ENCODE measurements at regions not wholly inside any gene's neighbourhood (a gene's known extent, or its start where the extent isn't known, plus 50 kb on each side); places are given as distances from the start of the nearest gene placed in this dataset.
A peak's percentile ranks its signal among the peaks of the same experiment; 100 is the strongest.

- Histone ChIP-seq H3K4me1 (no peaks in the 10 kb centered on the region), H3K4me3 (no peak overlapping the region), H3K27me3 (ENCODE audit: low read depth) (no peaks in the 10 kb centered on the region), H3K9me3 (no peaks in the 10 kb centered on the region), H3K36me3 (replicated peaks) (no peaks in the 10 kb centered on the region)
- in situ Hi-C loops (cut with MboI; ENCODE audit: low sequenced_read_pairs) = no loop called here
- DNase-seq (ENCODE audit: low spot score in 2 of 2) = no peak
These were observed 332.9 kb upstream of the PRDM1 start for GRCh38 chr6:105753207-105753606.

- DNase-seq (ENCODE audit: low spot score in 2 of 2) = no peak
- Histone ChIP-seq H3K4me1 (peaks cover 4% of the 10 kb centered on the region), H3K9me3 (no peaks in the 10 kb centered on the region), H3K27me3 (ENCODE audit: low read depth) (no peaks in the 10 kb centered on the region), H3K36me3 (replicated peaks) (no peaks in the 10 kb centered on the region), H3K4me3 (no peak overlapping the region)
- in situ Hi-C loops (cut with MboI; ENCODE audit: low sequenced_read_pairs) = no loop called here
These were observed 336.0 kb upstream of the PRDM1 start for GRCh38 chr6:105750089-105750488.

GRCh38 chr6:105748737-105749161 is 337.4 kb upstream of the PRDM1 start:
- DNase-seq (ENCODE audit: low spot score in 2 of 2) = no peak
- Histone ChIP-seq H3K9me3 (no peaks in the 10 kb centered on the region), H3K4me1 (peaks cover 4% of the 10 kb centered on the region), H3K4me3 (no peak overlapping the region), H3K36me3 (replicated peaks) (no peaks in the 10 kb centered on the region), H3K27me3 (ENCODE audit: low read depth) (no peaks in the 10 kb centered on the region)
- in situ Hi-C loops (cut with MboI; ENCODE audit: low sequenced_read_pairs) = no loop called here

- Histone ChIP-seq H3K4me3 (no peak overlapping the region), H3K27me3 (ENCODE audit: low read depth) (no peaks in the 10 kb centered on the region), H3K9me3 (no peaks in the 10 kb centered on the region), H3K4me1 (peaks cover 4% of the 10 kb centered on the region), H3K36me3 (replicated peaks) (no peaks in the 10 kb centered on the region)
- in situ Hi-C loops (cut with MboI; ENCODE audit: low sequenced_read_pairs) = no loop called here
- no peak for DNase-seq (ENCODE audit: low spot score in 2 of 2)
These were observed 338.2 kb upstream of the PRDM1 start for GRCh38 chr6:105747823-105748405.

- in situ Hi-C loops (cut with MboI; ENCODE audit: low sequenced_read_pairs) = no loop called here
- no peak for DNase-seq (ENCODE audit: low spot score in 2 of 2)
These were observed 339.6 kb upstream of the PRDM1 start for GRCh38 chr6:105746509-105746908.

GRCh38 chr6:105746130-105746505 is 340.0 kb upstream of the PRDM1 start:
- no peaks in the 10 kb centered on the region for H3K36me3 ChIP-seq (replicated peaks)
- DNase-seq (ENCODE audit: low spot score in 2 of 2) = no peak
- no peaks in the 10 kb centered on the region for H3K27me3 ChIP-seq (ENCODE audit: low read depth)
- in situ Hi-C loops (cut with MboI; ENCODE audit: low sequenced_read_pairs) = no loop called here
- no peaks in the 10 kb centered on the region for H3K9me3 ChIP-seq
- H3K4me1 ChIP-seq = peaks cover 4% of the 10 kb centered on the region
- no peak overlapping the region for H3K4me3 ChIP-seq

More at GRCh38 chr6:105746509-105746908, 339.6 kb upstream of the PRDM1 start:
- H3K9me3 ChIP-seq = no peaks in the 10 kb centered on the region
- H3K27me3 ChIP-seq (ENCODE audit: low read depth) = no peaks in the 10 kb centered on the region
- no peaks in the 10 kb centered on the region for H3K36me3 ChIP-seq (replicated peaks)
- no peak overlapping the region for H3K4me3 ChIP-seq
- H3K4me1 ChIP-seq = peaks cover 4% of the 10 kb centered on the region

- H3K4me1 ChIP-seq = peaks cover 8% of the 10 kb centered on the region
- in situ Hi-C loops (cut with MboI; ENCODE audit: low sequenced_read_pairs) = no loop called here
These were observed 340.5 kb upstream of the PRDM1 start for GRCh38 chr6:105745464-105746129.

GRCh38 chr6:105744815-105745214 is 341.3 kb upstream of the PRDM1 start:
- no peak for DNase-seq (ENCODE audit: low spot score in 2 of 2)
- in situ Hi-C loops (cut with MboI; ENCODE audit: low sequenced_read_pairs) = no loop called here
- Histone ChIP-seq H3K9me3 (no peaks in the 10 kb centered on the region), H3K36me3 (replicated peaks) (no peaks in the 10 kb centered on the region), H3K4me3 (no peak overlapping the region), H3K27me3 (ENCODE audit: low read depth) (no peaks in the 10 kb centered on the region), H3K4me1 (peaks cover 9% of the 10 kb centered on the region)

More at GRCh38 chr6:105745464-105746129, 340.5 kb upstream of the PRDM1 start:
- no peak for DNase-seq (ENCODE audit: low spot score in 2 of 2)
- no peaks in the 10 kb centered on the region for H3K9me3 ChIP-seq
- no peaks in the 10 kb centered on the region for H3K27me3 ChIP-seq (ENCODE audit: low read depth)
- no peak overlapping the region for H3K4me3 ChIP-seq
- H3K36me3 ChIP-seq (replicated peaks) = no peaks in the 10 kb centered on the region

GRCh38 chr6:105740946-105741645 is 338.2 kb upstream of the PREP start:
- in situ Hi-C loops (cut with MboI; ENCODE audit: low sequenced_read_pairs) = no loop called here
- Histone ChIP-seq H3K9me3 (no peaks in the 10 kb centered on the region), H3K36me3 (replicated peaks) (no peaks in the 10 kb centered on the region), H3K4me3 (no peak overlapping the region), H3K27me3 (ENCODE audit: low read depth) (no peaks in the 10 kb centered on the region), H3K4me1 (peaks cover 7% of the 10 kb centered on the region)
- peak in 1 of 2 experiments; percentile 15 for DNase-seq (ENCODE audit: low spot score in 2 of 2)

- peaks cover 5% of the 10 kb centered on the region for H3K4me1 ChIP-seq
- H3K36me3 ChIP-seq (replicated peaks) = no peaks in the 10 kb centered on the region
- H3K27me3 ChIP-seq (ENCODE audit: low read depth) = no peaks in the 10 kb centered on the region
- no peak for DNase-seq (ENCODE audit: low spot score in 2 of 2)
- no peak overlapping the region for H3K4me3 ChIP-seq
- H3K9me3 ChIP-seq = no peaks in the 10 kb centered on the region
- in situ Hi-C loops (cut with MboI; ENCODE audit: low sequenced_read_pairs) = no loop called here
These were observed 336.9 kb upstream of the PREP start for GRCh38 chr6:105739764-105740163.

- Histone ChIP-seq H3K9me3 (no peaks in the 10 kb centered on the region), H3K4me1 (no peaks in the 10 kb centered on the region), H3K4me3 (no peak overlapping the region), H3K27me3 (ENCODE audit: low read depth) (no peaks in the 10 kb centered on the region), H3K36me3 (replicated peaks) (no peaks in the 10 kb centered on the region)
- peak in 1 of 2 experiments; percentile 45 for DNase-seq (ENCODE audit: low spot score in 2 of 2)
- in situ Hi-C loops (cut with MboI; ENCODE audit: low sequenced_read_pairs) = no loop called here
These were observed 330.8 kb upstream of the PREP start for GRCh38 chr6:105733556-105734162.

GRCh38 chr6:105728995-105729394 is 326.1 kb upstream of the PREP start:
- no peak for DNase-seq (ENCODE audit: low spot score in 2 of 2)
- no peaks in the 10 kb centered on the region for H3K27me3 ChIP-seq (ENCODE audit: low read depth)
- H3K4me3 ChIP-seq = no peak overlapping the region
- in situ Hi-C loops (cut with MboI; ENCODE audit: low sequenced_read_pairs) = no loop called here
- H3K4me1 ChIP-seq = no peaks in the 10 kb centered on the region
- H3K9me3 ChIP-seq = no peaks in the 10 kb centered on the region
- no peaks in the 10 kb centered on the region for H3K36me3 ChIP-seq (replicated peaks)

- no peaks in the 10 kb centered on the region for H3K27me3 ChIP-seq (ENCODE audit: low read depth)
- no peaks in the 10 kb centered on the region for H3K36me3 ChIP-seq (replicated peaks)
- no peak for DNase-seq (ENCODE audit: low spot score in 2 of 2)
- H3K9me3 ChIP-seq = no peaks in the 10 kb centered on the region
- H3K4me3 ChIP-seq = no peak overlapping the region
- in situ Hi-C loops (cut with MboI; ENCODE audit: low sequenced_read_pairs) = no loop called here
- H3K4me1 ChIP-seq = no peaks in the 10 kb centered on the region
These were observed 324.2 kb upstream of the PREP start for GRCh38 chr6:105726902-105727655.

Data from HAP-1 (cell line).